Endothelial cell of umbilical vein (primary cell): ENCODE measurements at regions not wholly inside any gene's neighbourhood (a gene's known extent, or its start where the extent isn't known, plus 50 kb on each side); places are given as distances from the start of the nearest gene placed in this dataset.

Source experiments
- BruUV-seq: library from RNA; stranded (reverse); fragments of 400-500 nt; replicated peaks from 2 replicates; lab custom pipeline; 2021; lab: Mats Ljungman, UMichigan
- CTCF ChIA-PET: fragments of 300-600, 350-600 bp; sonication (Branson Sonifier 250); formaldehyde crosslinking; loops from one replicate; lab custom pipeline; 2021; ENCODE audit warnings: antibody characterized with exemption, inconsistent platforms; lab: Charles Lee
- POLR2A ChIA-PET: fragments of 300-600, 350-600 bp; sonication (Branson Sonifier 250); formaldehyde crosslinking; loops from one replicate; lab custom pipeline; 2021; ENCODE audit warnings: antibody characterized with exemption, inconsistent platforms; lab: Charles Lee
- DNase-seq: peaks from one replicate; pipeline ENCODE4 v3.0.0-alpha.2; 2011; ENCODE audit warnings: low read depth, low spot score
- FAIRE-seq: peaks from 2 replicates; lab custom pipeline; 2011; peaks lifted over from hg19 to GRCh38; lab: Jason Lieb, UNC
- H2AFZ ChIP-seq: 2 replicates; pipeline ENCODE4 v1.6.0; 2012; ENCODE audit warnings: low read depth, low read length, control low read depth, inconsistent platforms
- H3K27ac ChIP-seq: 2 replicates; pipeline ENCODE4 v1.5.1; 2011; ENCODE audit warnings: low read depth, mild to moderate bottlenecking, control low read depth, low read length, moderate library complexity; ENCODE audit not compliant: insufficient read depth
- H3K27me3 ChIP-seq, 2 experiments: 2 replicates each; pipeline versions ENCODE4 v1.6.0 to v1.6.1; 2011; ENCODE audit warnings: low read length in 2 of 2, mixed read lengths in 1 of 2; ENCODE audit not compliant: control insufficient read depth in 2 of 2, insufficient read depth in 2 of 2
- H3K36me3 ChIP-seq, 2 experiments: 2 replicates in 1 of 2; 3 replicates in 1 of 2; pipeline ENCODE4 v1.5.1; 2011; ENCODE audit warnings: low read length in 2 of 2, mild to moderate bottlenecking in 1 of 2, moderate library complexity in 1 of 2; ENCODE audit not compliant: control insufficient read depth in 2 of 2, insufficient read depth in 2 of 2; ENCODE audit errors: extremely low read depth in 1 of 2
- H3K4me1 ChIP-seq: 3 replicates; pipeline ENCODE4 v1.5.1; 2011; ENCODE audit warnings: mild to moderate bottlenecking, low read length; ENCODE audit not compliant: control insufficient read depth, insufficient read depth; ENCODE audit errors: extremely low read depth
- H3K4me2 ChIP-seq: 2 replicates; pipeline ENCODE4 v1.6.1; 2011; ENCODE audit warnings: low read length, control low read depth, mixed read lengths; ENCODE audit not compliant: insufficient read depth
- H3K4me3 ChIP-seq, 3 experiments: fragments of 200-600 bp in 1 of 3; sonication (generic), shearing (Covaris generic) in 1 of 3; replicated peaks in 1 of 3; 2 replicates each; pipeline ENCODE4 v1.5.1; 2011 to 2016; ENCODE audit warnings: control low read depth in 3 of 3, low read length in 3 of 3, mild to moderate bottlenecking in 2 of 3, inconsistent platforms in 1 of 3, low read depth in 1 of 3, moderate library complexity in 1 of 3; ENCODE audit not compliant: insufficient read depth in 1 of 3
- H3K79me2 ChIP-seq: 2 replicates; pipeline ENCODE4 v1.6.0; 2012; ENCODE audit warnings: low read length, inconsistent platforms; ENCODE audit not compliant: control insufficient read depth, insufficient read depth
- H3K9ac ChIP-seq: replicated peaks from 2 replicates; pipeline ENCODE3; 2011; ENCODE audit warnings: low read length, control low read depth; ENCODE audit not compliant: insufficient read depth; ENCODE audit errors: extremely low read depth
- H3K9me1 ChIP-seq: replicated peaks from 3 replicates; pipeline ENCODE4 v1.6.0; 2011; ENCODE audit warnings: mild to moderate bottlenecking, low read length; ENCODE audit not compliant: control insufficient read depth, insufficient read depth; ENCODE audit errors: extremely low read depth
- H3K9me3 ChIP-seq: replicated peaks from 2 replicates; pipeline ENCODE4 v1.5.1; 2012; ENCODE audit warnings: low read length, inconsistent platforms; ENCODE audit not compliant: control insufficient read depth, insufficient read depth
- H4K20me1 ChIP-seq: replicated peaks from 2 replicates; pipeline ENCODE3; 2011; ENCODE audit warnings: mild to moderate bottlenecking, low read length; ENCODE audit not compliant: control insufficient read depth, insufficient read depth; ENCODE audit errors: extremely low read depth
- FOS ChIP-seq: IDR thresholded peaks from 2 replicates; pipeline ENCODE4 v1.6.1; 2011; ENCODE audit warnings: mild to moderate bottlenecking, low read length, moderate library complexity, borderline replicate concordance; ENCODE audit not compliant: insufficient read depth
- GATA2 ChIP-seq: IDR thresholded peaks from 2 replicates; pipeline ENCODE4 v1.7.0; 2011; ENCODE audit warnings: low read depth, mild to moderate bottlenecking, moderate library complexity, mixed read lengths, low read length; ENCODE audit not compliant: insufficient read length, insufficient read depth
- MYC ChIP-seq: IDR thresholded peaks from one replicate; pipeline ENCODE4 v1.6.1; 2011; ENCODE audit warnings: mild to moderate bottlenecking, low read depth, low read length
- dilution Hi-C: fragments of 300-500 bp; cut with MboI; formaldehyde crosslinking; loops from one replicate; pipeline ENCODE4 v1.15.0; 2019; ENCODE audit warnings: low sequenced_read_pairs; ENCODE audit not compliant: extremely low pct_ligation_motif_present
- intact Hi-C: fragments of 100-400 bp; cut with micrococcal nuclease; formaldehyde crosslinking; loops from one replicate; pipeline ENCODE4 v1.10.0; 2022
- TF ChIP-seq, protein P1 (sequence below), 2 donors: IDR thresholded peaks; 1 replicate in 1 of 2; 2 replicates in 1 of 2; pipeline ENCODE4 v1.5.1; 2011; ENCODE audit warnings: low read length in 2 of 2, mild to moderate bottlenecking in 2 of 2, moderate library complexity in 2 of 2, control low read depth in 1 of 2, inconsistent platforms in 1 of 2, low read depth in 1 of 2; ENCODE audit not compliant: insufficient read depth in 1 of 2; ENCODE audit errors: extremely low read depth in 1 of 2
- TF ChIP-seq, protein P2 (sequence below): IDR thresholded peaks from 2 replicates; pipeline ENCODE4 v1.6.1; 2011; ENCODE audit not compliant: insufficient read depth, insufficient read length

- Histone ChIP-seq H4K20me1 (no peaks in the 10 kb centered on the region), H3K36me3 (no peaks in the 10 kb centered on the region), H3K4me1 (no peaks in the 10 kb centered on the region), H3K79me2 (no peaks in the 10 kb centered on the region), H3K27me3 (no peaks in the 10 kb centered on the region), H3K4me3 (no peak overlapping the region), H3K27ac (no peak overlapping the region), H3K9me3 (peaks cover 2% of the 10 kb centered on the region), H3K9me1 (no peaks in the 10 kb centered on the region), H2AFZ (no peak overlapping the region), H3K4me2 (no peak overlapping the region), H3K9ac (no peak overlapping the region)
- POLR2A ChIA-PET = no interaction called here
- dilution Hi-C loops = no loop called here
- no peak for FAIRE-seq
- TF ChIP-seq, protein P1, sequence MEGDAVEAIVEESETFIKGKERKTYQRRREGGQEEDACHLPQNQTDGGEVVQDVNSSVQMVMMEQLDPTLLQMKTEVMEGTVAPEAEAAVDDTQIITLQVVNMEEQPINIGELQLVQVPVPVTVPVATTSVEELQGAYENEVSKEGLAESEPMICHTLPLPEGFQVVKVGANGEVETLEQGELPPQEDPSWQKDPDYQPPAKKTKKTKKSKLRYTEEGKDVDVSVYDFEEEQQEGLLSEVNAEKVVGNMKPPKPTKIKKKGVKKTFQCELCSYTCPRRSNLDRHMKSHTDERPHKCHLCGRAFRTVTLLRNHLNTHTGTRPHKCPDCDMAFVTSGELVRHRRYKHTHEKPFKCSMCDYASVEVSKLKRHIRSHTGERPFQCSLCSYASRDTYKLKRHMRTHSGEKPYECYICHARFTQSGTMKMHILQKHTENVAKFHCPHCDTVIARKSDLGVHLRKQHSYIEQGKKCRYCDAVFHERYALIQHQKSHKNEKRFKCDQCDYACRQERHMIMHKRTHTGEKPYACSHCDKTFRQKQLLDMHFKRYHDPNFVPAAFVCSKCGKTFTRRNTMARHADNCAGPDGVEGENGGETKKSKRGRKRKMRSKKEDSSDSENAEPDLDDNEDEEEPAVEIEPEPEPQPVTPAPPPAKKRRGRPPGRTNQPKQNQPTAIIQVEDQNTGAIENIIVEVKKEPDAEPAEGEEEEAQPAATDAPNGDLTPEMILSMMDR (IDR thresholded peaks at IDR 0.05; ENCODE audit: extremely low read depth in 1 of 2, insufficient read depth in 1 of 2, low read depth in 1 of 2, low read length in 2 of 2) = no peak
- no peak for TF ChIP-seq MYC
- TF ChIP-seq FOS = no peak
- no peak for TF ChIP-seq GATA2
- TF ChIP-seq, protein P2, sequence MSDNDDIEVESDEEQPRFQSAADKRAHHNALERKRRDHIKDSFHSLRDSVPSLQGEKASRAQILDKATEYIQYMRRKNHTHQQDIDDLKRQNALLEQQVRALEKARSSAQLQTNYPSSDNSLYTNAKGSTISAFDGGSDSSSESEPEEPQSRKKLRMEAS = no peak
- intact Hi-C loops = no loop called here
- CTCF ChIA-PET = no interaction called here
- no TSS peak for BruUV-seq
- no peak for DNase-seq
Measured at GRCh38 chr11:133676265-133676664, 144.0 kb upstream of the OPCML start.
